ENCODE measurements at regions not wholly inside any gene's neighbourhood (a gene's known extent, or its start where the extent isn't known, plus 50 kb on each side); places are given as distances from the start of the nearest gene placed in this dataset.
A peak's percentile ranks its signal among the peaks of the same experiment; 100 is the strongest.
"Not testable (repeated sequence)": the region's sequence is repeated elsewhere in the genome, so short reads cannot be mapped to it uniquely, and the experiment has no call there.

- peak in 5 of 51 donors; percentile 3 to 32 (median 10) for DNase-seq
Measured at GRCh38 chr5:124871303-124871702, 124.9 kb upstream of the ZNF608 start.

GRCh38 chr5:124872086-124872485 is 125.6 kb upstream of the ZNF608 start:
- no peak for DNase-seq

GRCh38 chr5:124872615-124873014 is 126.2 kb upstream of the ZNF608 start:
- DNase-seq: no peak

- DNase-seq: no peak
Measured at GRCh38 chr5:124873188-124873587, 126.7 kb upstream of the ZNF608 start.

GRCh38 chr5:124873713-124874112 is 127.3 kb upstream of the ZNF608 start:
- DNase-seq: no peak

GRCh38 chr5:124876566-124876965 is 130.1 kb upstream of the ZNF608 start:
- DNase-seq: no peak

- DNase-seq: no peak
Measured at GRCh38 chr5:124876983-124877382, 130.5 kb upstream of the ZNF608 start.

GRCh38 chr5:124877501-124878146 is 131.2 kb upstream of the ZNF608 start:
- DNase-seq: no peak

GRCh38 chr5:124878583-124879342 is 132.3 kb upstream of the ZNF608 start:
- DNase-seq: no peak

- DNase-seq: peak in 2 of 51 donors; percentile 17 to 20
Measured at GRCh38 chr5:124880903-124881697, 134.7 kb upstream of the ZNF608 start.

GRCh38 chr5:124883681-124884080 is 137.2 kb upstream of the ZNF608 start:
- DNase-seq: no peak

GRCh38 chr5:124884114-124884513 is 137.7 kb upstream of the ZNF608 start:
- DNase-seq: no peak

- no peak for DNase-seq
Measured at GRCh38 chr5:124885490-124885889, 139.1 kb upstream of the ZNF608 start.

GRCh38 chr5:124887223-124887622 is 140.8 kb upstream of the ZNF608 start:
- DNase-seq: peak in 15 of 51 donors; percentile 5 to 66 (median 21)

GRCh38 chr5:124888050-124888506 is 141.6 kb upstream of the ZNF608 start:
- peak in 12 of 51 donors; percentile 4 to 42 (median 12) for DNase-seq

GRCh38 chr5:124888622-124889485 is 142.4 kb upstream of the ZNF608 start:
- peak in 2 of 51 donors; percentile 58 to 63 for DNase-seq

GRCh38 chr5:124889486-124889825 is 143.0 kb upstream of the ZNF608 start:
- DNase-seq: no peak

- no peak for DNase-seq
Measured at GRCh38 chr5:124889850-124890249, 143.4 kb upstream of the ZNF608 start.

GRCh38 chr5:124890442-124890841 is 144.0 kb upstream of the ZNF608 start:
- not testable (repeated sequence) for DNase-seq

- no peak for DNase-seq
Measured at GRCh38 chr5:124891179-124891578, 144.7 kb upstream of the ZNF608 start.

- DNase-seq: no peak
Measured at GRCh38 chr5:124892185-124892848, 145.9 kb upstream of the ZNF608 start.
